ENCODE measurements at regions not wholly inside any gene's neighbourhood (a gene's known extent, or its start where the extent isn't known, plus 50 kb on each side); places are given as distances from the start of the nearest gene placed in this dataset.
"Not testable (repeated sequence)": the region's sequence is repeated elsewhere in the genome, so short reads cannot be mapped to it uniquely, and the experiment has no call there.

GRCh38 chrY:7283001-7283400, 371.4 kb upstream of the AMELY start:
- no peak for DNase-seq
- intact Hi-C loops (cut with DNase I), result no loop called here

- DNase-seq; intact Hi-C loops (cut with DNase I): not testable (repeated sequence)
Observed at GRCh38 chrY:7280151-7280740, 368.7 kb upstream of the AMELY start.

- intact Hi-C loops (cut with DNase I), result no loop called here
- DNase-seq, result no peak
Observed at GRCh38 chrY:7275751-7276150, 364.2 kb upstream of the AMELY start.

- intact Hi-C loops (cut with DNase I), result no loop called here
Observed at GRCh38 chrY:7275014-7275413, 363.5 kb upstream of the AMELY start.

GRCh38 chrY:7274369-7274913, 362.9 kb upstream of the AMELY start:
- DNase-seq, result peak in 1 of 42 donors; percentile 23
- intact Hi-C loops (cut with DNase I), result no loop called here

More at GRCh38 chrY:7275014-7275413, 363.5 kb upstream of the AMELY start:
- no peak for DNase-seq

GRCh38 chrY:7273587-7274203, 362.1 kb upstream of the AMELY start:
- peak in 13 of 42 donors; percentile 11 to 60 (median 33) for DNase-seq
- intact Hi-C loops (cut with DNase I), result no loop called here

GRCh38 chrY:7272556-7273195, 361.1 kb upstream of the AMELY start:
- peak in 15 of 42 donors; percentile 1 to 65 (median 28) for DNase-seq
- intact Hi-C loops (cut with DNase I), result no loop called here

GRCh38 chrY:7263773-7264172, 352.2 kb upstream of the AMELY start:
- intact Hi-C loops (cut with DNase I), result no loop called here

GRCh38 chrY:7262531-7262930, 351.0 kb upstream of the AMELY start:
- intact Hi-C loops (cut with DNase I), result no loop called here
- no peak for DNase-seq

More at GRCh38 chrY:7263773-7264172, 352.2 kb upstream of the AMELY start:
- DNase-seq, result no peak

GRCh38 chrY:7261254-7261653, 349.7 kb upstream of the AMELY start:
- DNase-seq, result no peak
- intact Hi-C loops (cut with DNase I), result no loop called here

- no peak for DNase-seq
- intact Hi-C loops (cut with DNase I), result no loop called here
Observed at GRCh38 chrY:7240101-7240500, 328.5 kb upstream of the AMELY start.

- intact Hi-C loops (cut with DNase I), result no loop called here
Observed at GRCh38 chrY:7211971-7212370, 300.4 kb upstream of the AMELY start.

GRCh38 chrY:7204456-7204855, 292.9 kb upstream of the AMELY start:
- intact Hi-C loops (cut with DNase I), result no loop called here
- DNase-seq, result no peak

More at GRCh38 chrY:7211971-7212370, 300.4 kb upstream of the AMELY start:
- no peak for DNase-seq

- DNase-seq, result no peak
- intact Hi-C loops (cut with DNase I), result no loop called here
Observed at GRCh38 chrY:7182591-7182990, 271.0 kb upstream of the AMELY start.

- intact Hi-C loops (cut with DNase I), result no loop called here
- DNase-seq, result no peak
Observed at GRCh38 chrY:7177631-7178030, 266.1 kb upstream of the AMELY start.

- intact Hi-C loops (cut with DNase I), result no loop called here
- no peak for DNase-seq
Observed at GRCh38 chrY:7169475-7169874, 257.9 kb upstream of the AMELY start.

GRCh38 chrY:7141477-7141876, 229.9 kb upstream of the AMELY start:
- intact Hi-C loops (cut with DNase I), result no loop called here
- DNase-seq, result no peak

All from head of caudate nucleus (tissue), 42 donors.